AG04449 (cell line): ENCODE measurements at regions not wholly inside any gene's neighbourhood (a gene's known extent, or its start where the extent isn't known, plus 50 kb on each side); places are given as distances from the start of the nearest gene placed in this dataset.

Experiments used
- CTCF ChIA-PET: fragments of 350-600 bp; formaldehyde crosslinking; extraction: SDS; loops from one replicate; lab custom pipeline; 2021; ENCODE audit warnings: antibody characterized with exemption; lab: Yijun Ruan, JAX
- POLR2A ChIA-PET: fragments of 400-600, 350-600 bp; formaldehyde crosslinking; extraction: SDS; loops from one replicate; lab custom pipeline; 2020; ENCODE audit warnings: antibody characterized with exemption, inconsistent platforms; lab: Yijun Ruan, JAX
- DNase-seq: peaks from one replicate; pipeline ENCODE4 v3.0.0-alpha.2; 2010; ENCODE audit warnings: low read depth, low spot score
- H3K4me3 ChIP-seq: 2 replicates; pipeline ENCODE4 v1.5.1; 2011; ENCODE audit warnings: low read depth, mild to moderate bottlenecking, control low read depth, low read length
- CTCF ChIP-seq: IDR thresholded peaks from one replicate; pipeline ENCODE4 v1.5.1; 2011; ENCODE audit warnings: mild to moderate bottlenecking, moderate library complexity, low read length, control low read depth, inconsistent platforms; ENCODE audit not compliant: insufficient read depth; ENCODE audit errors: missing control alignments

GRCh38 chr3:124318014-124318413, 326.1 kb upstream of the ROPN1 start:
- ChIA-PET POLR2A (no interaction called here), CTCF (interaction anchor here (0.8 to 1.7 kb wide), 6 partner anchors 8 to 303 kb away, joined by 3 to 6 read pairs (median 3); no protein-coding TSS in a partner anchor)
- no peak for DNase-seq
- no peak for TF ChIP-seq CTCF
- H3K4me3 ChIP-seq: no peak overlapping the region

- CTCF ChIA-PET: interaction anchor here (0.8 to 1.7 kb wide), 4 partner anchors 8 to 303 kb away, joined by 3 to 6 read pairs (median 4); no protein-coding TSS in a partner anchor
- no peak for DNase-seq
These were observed 326.7 kb upstream of the ROPN1 start for GRCh38 chr3:124318656-124319055.

GRCh38 chr3:124320976-124321375, 329.1 kb upstream of the ROPN1 start:
- ChIA-PET POLR2A (no interaction called here), CTCF (interaction anchor here (1.2 kb wide), 1 partner anchor 239 kb away, joined by 3 read pairs; no protein-coding TSS in a partner anchor)
- no peak overlapping the region for H3K4me3 ChIP-seq
- DNase-seq: no peak
- no peak for TF ChIP-seq CTCF

More at GRCh38 chr3:124318656-124319055, 326.7 kb upstream of the ROPN1 start:
- POLR2A ChIA-PET: no interaction called here
- TF ChIP-seq CTCF: no peak
- H3K4me3 ChIP-seq: no peak overlapping the region

GRCh38 chr3:124322309-124322880, 330.5 kb upstream of the ROPN1 start:
- H3K4me3 ChIP-seq: no peak overlapping the region
- POLR2A ChIA-PET: no interaction called here
- TF ChIP-seq CTCF: no peak
- CTCF ChIA-PET: interaction anchor here (0.9 to 1.2 kb wide), 2 partner anchors 10 to 30 kb away, joined by 3 to 7 read pairs; no protein-coding TSS in a partner anchor
- no peak for DNase-seq

GRCh38 chr3:124322966-124323365, 331.0 kb upstream of the ROPN1 start:
- no peak for DNase-seq
- H3K4me3 ChIP-seq: no peak overlapping the region
- ChIA-PET CTCF (interaction anchor here (0.9 to 1.2 kb wide), 3 partner anchors 9 to 290 kb away, joined by 3 to 7 read pairs (median 3); partner anchors contain the start of gene KALRN), POLR2A (no interaction called here)
- TF ChIP-seq CTCF: no peak

- POLR2A ChIA-PET: no interaction called here
- TF ChIP-seq CTCF: no peak
- DNase-seq: no peak
- no peak overlapping the region for H3K4me3 ChIP-seq
- CTCF ChIA-PET: interaction anchor here (0.8 to 1.8 kb wide), 4 partner anchors 7 to 143 kb away, joined by 3 to 6 read pairs (median 4); no protein-coding TSS in a partner anchor
These were observed 333.3 kb upstream of the ROPN1 start for GRCh38 chr3:124325248-124325647.
